Femur (tissue), 1 donor: ENCODE measurements at regions not wholly inside any gene's neighbourhood (a gene's known extent, or its start where the extent isn't known, plus 50 kb on each side); places are given as distances from the start of the nearest gene placed in this dataset.
"Not testable (repeated sequence)": the region's sequence is repeated elsewhere in the genome, so short reads cannot be mapped to it uniquely, and the experiment has no call there.

Experiments used
- DNase-seq: peaks from one replicate; pipeline ENCODE4 v3.0.0-alpha.2; 2017

DNA sequence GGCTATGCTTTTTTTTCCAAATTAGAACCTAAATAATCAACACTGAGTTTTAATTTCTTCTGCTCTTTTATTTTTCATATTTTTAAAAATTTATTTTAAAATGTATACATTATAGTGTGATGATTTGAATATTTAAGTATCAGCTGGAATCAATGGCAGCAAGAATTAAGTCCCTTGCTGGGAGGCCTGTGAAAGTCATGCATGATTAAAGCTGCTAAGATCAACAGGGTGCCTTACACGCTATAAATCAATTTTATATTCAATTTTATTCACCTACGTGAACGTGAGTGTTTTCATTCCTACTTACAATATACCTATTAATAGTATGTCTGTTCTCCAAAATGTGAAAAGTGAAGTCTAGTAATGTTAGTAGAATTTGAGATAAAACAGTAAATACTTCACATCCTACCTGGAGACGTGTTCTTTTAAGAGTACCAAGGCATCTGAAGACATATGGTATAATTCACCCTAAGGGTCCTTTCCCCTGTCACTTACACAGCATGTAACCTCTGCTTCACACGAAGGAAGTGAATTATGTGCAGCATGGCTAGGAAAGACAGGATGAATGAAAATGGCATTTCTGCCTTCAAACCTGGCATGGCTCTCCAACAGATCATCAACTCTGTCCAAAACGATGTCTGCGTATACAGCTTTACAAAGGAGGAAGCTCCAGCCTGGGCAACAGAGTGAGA lies 640.4 kb upstream of the ROBO1 start:
- no peak for DNase-seq

DNA sequence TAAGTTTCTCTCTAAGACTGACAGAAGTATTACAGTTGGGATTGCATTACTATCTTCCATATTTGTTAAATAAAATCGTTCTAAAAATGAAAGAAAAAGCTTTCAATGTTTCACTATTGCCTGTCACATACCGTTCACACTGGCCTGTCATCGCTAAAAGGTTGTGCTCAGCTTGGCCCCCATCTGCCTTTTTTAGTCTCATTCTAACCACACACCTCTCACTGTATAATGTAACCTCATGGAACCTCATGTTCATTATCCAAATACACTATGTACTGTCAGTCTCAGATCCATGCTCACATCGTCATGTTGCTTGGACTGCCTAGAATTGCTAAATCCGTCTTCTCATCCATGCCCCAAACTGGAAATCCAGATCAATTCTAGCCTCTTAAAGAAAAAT lies 637.8 kb upstream of the ROBO1 start:
- DNase-seq: no peak

DNA sequence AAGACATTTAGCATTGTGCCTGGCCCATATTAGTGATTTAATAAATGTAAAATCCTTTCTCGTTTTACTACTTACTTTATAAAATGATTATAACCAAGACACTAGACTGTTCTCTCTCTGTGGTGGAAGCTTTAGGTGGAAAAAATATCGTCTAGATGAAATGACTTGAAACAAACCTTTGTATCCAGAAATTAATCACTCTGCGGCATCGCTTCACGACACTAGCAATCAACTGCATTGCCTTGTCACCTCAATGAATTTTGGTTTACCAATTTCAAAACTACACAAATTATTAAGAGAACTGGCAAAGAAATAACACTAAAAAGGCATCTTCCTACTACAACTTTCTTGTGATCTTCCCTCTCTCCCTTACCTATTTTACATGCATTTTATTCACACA lies 627.2 kb upstream of the ROBO1 start:
- DNase-seq: no peak

DNA sequence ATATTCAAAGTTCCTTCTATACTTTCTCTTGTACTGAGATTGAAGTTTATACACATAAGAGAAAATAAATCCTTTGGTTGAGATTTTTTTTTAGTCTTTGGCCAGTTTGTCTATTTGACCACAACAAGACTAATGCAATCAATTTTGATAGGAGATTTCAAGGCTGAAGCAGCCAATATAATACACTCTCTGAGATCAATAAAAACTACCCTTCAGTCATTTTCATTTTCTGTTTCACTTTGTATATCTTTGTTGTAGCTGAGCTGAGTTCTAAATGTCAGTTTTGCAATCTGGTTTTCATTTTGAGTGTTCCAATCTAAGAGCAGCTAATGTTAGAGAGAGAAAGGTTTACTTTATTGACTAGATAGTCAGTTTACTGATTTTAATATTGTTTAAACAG lies 623.8 kb upstream of the ROBO1 start:
- DNase-seq: no peak

DNA sequence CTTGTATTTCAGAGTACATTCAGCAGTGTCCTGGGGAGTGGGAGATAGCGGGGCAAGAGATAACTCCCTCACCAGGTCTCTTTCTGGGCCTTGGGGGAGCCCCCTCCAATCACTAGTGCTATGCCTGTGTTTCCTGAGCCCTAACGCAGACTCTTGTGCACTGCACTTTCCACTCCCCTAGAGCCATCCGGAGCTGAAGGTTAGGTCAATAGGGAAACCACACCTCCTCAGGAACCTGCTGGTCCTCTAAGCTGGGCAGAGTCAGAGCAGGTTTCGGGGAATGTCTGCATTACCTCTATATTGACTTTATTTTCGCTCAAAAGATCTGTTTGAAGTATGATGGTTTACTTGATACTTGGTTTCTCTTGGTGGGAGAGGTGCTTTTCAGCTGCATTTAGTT lies 617.0 kb upstream of the ROBO1 start:
- no peak for DNase-seq

DNA sequence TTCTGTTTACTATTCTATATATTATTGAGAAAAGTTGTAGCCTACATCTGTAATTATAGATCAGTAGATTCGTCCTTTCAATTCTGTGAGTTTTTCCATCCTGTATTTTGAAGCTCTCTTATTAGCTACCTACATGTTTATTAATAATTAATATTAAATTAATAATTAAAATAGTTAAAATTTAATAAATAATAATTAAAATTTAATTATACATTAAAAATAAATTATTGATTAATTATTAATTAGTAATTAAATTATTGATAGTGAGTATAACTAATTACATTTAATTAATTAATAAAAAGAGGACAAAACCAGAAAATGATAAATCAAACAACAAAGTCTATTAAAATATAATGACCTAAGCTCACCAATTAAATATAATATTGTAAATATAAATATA lies 606.6 kb upstream of the ROBO1 start:
- DNase-seq: no peak

DNA sequence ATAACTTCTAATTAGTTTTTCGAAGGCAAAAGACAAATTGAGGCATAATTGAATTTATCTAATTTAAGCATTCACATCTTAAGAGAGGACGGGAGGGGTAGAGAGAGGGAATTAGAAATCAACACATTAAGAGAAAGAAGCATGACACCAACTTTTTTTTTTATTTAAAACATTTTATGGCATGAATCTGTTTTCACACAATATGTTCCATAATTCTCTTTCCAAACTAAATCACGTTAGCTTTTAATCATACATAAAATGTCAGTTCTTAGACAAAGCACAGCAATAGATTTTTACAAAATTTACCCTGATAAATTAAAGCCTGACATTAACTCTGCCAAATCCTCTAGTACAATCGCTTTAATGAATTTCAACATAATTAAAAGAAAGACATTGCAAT lies 600.8 kb upstream of the ROBO1 start:
- no peak for DNase-seq

DNA sequence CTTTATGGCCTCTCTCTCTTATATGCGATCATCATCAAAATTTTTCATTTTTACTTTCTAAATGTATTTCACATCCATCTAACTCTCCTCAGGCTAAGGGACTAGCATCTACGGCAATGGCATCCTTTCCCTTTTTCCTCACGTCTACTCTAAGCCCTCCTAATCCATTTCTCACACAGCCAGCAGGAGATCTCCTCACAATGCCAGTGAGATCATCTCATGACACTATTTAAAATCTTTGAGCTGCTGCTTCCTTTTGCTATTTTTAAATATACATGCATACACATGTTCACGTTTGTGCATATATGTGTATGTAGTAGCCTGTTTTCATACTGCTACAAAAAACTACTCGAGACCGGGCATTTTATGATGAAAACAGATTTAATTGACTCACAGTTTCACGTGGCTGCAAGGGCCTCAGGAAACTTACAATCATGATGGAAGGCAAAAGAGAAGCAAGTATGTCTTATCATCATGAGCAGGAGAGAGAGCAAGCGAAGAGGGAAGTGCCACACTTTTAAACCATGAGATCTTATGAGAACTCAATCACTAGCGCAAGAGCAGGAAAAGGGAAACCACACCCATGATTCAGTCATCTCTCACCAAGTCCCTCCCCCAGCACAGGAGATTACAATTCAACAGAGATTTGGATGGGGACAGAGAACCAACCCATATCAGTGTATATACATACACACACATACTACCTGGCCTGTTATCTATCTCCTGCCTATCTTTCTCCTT lies 599.2 kb upstream of the ROBO1 start:
- no peak for DNase-seq

DNA sequence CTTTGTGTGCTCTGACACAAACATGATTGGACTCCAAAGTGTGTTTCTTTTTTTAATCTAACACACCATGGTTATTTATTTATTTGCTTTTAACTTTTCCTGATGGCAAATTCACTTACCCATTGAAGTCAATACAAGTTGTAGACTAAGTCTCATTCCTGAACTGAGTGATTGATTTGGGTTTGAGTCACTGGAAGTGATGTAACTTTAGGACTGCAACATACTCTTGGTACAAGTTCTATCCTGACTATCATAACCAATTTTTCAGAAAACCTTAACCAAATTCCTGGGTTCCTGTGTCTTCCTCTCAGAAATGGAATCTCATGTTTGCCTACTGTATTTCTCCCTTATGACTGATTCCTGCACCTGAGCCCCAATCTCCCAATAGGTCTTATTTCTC lies 590.0 kb upstream of the ROBO1 start:
- no peak for DNase-seq

DNA sequence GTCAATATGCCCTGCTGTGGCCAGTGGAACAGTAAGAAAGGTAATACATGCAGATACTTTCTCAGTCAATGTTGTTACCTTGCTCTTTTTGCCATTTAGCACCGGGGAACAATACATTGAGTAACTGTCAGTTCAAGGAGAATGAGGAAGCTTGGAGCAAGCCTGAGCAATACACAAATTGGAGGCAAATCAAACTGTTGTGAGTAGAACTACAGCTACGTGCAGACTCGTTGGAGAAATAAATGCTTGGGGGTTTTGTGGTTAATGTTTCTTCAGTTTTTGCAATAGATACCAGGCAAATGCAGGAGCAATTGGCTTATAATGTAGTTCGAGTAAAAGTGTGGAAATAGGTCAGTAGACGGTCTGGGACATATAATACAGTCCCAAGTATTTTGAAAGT lies 587.3 kb upstream of the ROBO1 start:
- no peak for DNase-seq

DNA sequence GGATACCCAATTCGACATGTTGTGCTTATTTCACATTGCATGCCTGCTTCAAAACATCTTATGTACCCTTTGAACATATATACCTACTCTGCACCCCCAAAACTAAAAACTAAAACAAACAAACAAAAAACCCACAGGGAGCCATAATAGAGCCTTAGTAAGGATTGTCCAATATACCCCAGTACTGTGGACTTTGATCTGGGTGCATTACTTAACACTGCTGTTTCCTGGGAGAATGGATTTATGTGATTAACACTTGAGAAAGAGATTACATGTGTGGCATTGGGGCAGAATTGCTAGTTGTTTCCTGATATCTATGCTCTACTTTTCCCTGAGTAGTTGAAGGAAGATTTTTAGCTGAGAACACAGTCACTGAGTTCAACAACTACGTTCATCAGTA lies 583.4 kb upstream of the ROBO1 start:
- DNase-seq: no peak

DNA sequence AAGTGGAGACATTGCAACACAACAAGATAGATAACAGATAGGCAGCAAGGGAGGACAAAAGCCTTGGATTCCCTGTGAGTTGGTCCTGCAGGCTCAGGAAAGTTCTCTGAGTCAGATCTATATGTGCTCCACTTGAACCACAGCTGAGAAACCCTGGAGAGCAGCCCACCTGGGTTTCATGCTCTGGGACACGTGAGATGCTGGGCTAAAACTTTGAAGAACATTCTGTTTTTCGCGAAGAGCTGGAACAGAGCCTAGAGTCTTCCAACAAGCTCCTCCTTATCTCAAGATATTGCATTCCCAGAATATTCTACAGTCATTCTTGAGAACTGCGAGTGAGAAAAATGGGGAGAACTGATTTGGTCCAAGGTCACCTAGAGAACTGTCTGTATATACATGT lies 583.0 kb upstream of the ROBO1 start:
- no peak for DNase-seq

DNA sequence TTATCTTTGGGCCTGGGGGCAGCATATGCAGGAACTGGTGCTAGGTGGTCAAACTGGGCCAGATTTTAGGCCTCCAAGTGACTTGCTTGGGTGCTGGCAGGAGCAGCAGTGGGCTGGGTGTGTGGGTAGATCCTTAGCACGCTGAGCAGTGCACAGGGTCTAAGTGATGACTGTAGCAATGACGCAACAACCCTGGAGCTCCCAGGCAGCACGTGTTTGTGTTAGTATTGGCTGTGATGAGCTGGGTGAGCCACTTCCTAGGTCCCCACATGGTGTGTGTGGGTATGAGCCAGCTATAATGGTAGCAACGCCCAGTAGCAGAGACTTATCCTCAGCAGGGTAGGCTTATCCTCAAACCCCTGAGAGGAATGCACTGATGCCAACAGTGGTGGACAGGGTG lies 570.6 kb upstream of the ROBO1 start:
- no peak for DNase-seq

DNA sequence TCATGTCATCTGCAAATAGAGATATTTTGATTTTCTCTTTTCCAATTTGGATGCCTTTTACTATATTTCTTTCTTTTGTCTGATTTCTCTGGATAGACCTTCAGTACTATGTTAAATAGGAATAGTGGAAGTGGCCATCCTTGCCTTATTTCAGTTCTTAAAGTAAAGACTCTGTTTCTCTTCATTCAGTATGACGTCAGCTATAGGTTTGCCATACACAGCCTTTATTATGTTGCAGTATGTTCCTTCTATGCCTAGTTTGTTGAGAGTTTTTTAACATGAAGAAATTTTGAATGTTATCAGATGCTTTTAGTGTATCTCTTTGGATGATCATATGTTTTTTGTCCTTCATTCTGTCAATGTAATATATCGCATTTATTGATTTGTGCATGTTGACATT lies 566.7 kb upstream of the ROBO1 start:
- no peak for DNase-seq

DNA sequence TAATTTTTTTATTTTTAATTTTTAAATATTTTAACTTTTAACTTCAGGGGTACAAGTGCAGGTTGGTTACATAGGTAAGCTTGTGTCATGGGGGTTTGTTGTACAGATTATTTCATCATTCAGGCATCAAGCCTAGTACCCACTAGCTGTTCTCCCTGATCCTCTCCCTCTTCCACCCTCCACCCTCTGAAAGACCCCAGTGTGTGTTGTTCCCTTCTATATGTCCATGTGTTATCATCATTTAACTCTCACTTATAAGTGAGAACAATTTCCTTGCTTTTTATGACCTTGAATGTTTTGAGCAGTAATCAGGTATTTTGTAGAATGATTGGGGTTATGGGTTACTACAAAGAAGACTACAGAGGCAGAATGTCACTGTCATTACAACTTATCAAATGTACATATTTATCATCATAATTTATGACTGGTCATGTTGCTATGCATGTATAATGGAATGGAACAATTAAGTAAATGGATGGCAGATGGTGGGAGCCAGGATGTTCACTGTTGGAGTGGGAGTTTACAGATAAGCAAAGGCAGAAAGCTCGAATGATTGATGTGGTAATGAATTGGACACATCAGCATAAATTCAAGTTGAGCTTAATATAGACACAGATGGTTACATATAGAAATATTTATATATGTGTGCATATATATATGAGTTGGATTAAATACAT lies 563.8 kb upstream of the ROBO1 start:
- DNase-seq: no peak

DNA sequence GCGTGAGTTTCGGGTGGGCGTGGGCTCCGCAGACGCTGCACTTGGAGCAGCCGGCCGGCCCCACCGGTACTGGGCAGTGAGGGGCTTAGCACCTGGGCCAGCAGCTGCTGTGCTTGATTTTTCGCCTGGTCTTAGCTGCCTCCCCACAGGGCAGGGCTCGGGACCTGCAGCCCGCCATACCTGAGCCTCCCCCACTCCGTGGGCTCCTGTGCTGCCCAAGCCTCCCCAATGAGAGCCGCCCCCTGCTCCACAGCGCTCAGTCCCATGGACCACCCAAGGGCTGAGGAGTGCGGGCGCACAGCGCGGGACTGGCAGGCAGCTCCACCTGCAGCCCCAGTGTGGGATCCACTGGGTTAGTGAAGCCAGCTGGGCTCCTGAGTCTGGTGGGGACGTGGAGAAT lies 546.7 kb upstream of the ROBO1 start:
- not testable (repeated sequence) for DNase-seq

DNA sequence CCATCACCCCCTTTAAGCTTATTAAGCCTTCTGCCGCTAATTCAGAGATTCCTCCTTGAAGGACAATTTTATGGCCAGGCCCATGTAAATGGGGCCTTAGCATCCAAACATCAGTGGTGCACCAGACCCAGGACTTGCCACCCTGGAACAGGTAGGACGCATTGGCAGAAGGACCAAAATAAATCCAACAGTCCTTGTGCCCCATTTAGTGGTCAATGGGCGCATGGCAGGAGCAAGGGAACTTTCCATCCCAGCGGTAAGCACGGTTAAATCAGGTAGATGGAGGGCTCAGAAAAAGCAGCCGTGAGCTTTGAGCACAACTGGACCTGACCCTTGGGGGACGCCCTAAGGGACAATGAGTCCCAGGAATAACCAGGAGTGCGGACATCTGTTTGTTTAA lies 540.8 kb upstream of the ROBO1 start:
- DNase-seq: no peak

DNA sequence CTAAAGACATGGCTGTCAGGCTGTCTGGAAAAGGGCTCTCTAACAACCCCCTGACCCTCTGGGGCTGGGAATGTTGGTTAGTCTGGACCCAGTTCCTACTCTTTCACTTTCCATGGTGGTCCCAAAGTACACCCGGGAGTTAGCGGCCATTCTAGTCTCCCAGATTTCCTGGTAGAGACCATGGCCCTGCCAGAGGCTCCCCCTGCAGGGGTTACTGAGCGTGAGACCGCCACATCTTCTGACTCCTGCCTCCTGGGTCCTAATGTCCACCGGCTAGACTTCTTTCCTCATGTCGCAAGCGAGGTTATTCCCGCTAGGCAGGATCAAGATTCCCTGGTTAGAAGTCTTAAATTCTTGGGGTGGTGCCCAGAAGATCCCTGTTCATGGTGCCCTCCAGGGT lies 540.0 kb upstream of the ROBO1 start:
- DNase-seq: no peak

DNA sequence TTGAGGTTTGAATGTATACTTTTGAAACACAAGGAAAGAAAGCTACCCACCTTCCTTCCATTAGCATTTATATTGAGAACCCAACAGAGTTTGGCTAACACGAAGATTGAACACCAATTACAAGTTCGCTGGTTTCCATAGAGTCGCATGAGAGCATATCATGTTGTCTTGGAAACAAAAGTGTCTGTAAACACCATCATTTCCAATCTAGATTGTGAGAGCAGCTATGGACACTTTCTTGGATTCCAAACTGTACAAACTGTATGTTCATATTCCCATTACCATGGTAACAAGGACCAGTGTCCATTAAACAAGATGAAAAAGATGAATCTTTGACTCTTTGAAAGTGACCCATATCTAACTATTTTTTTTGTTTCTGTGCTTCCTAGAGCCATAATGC lies 529.9 kb upstream of the ROBO1 start:
- no peak for DNase-seq

DNA sequence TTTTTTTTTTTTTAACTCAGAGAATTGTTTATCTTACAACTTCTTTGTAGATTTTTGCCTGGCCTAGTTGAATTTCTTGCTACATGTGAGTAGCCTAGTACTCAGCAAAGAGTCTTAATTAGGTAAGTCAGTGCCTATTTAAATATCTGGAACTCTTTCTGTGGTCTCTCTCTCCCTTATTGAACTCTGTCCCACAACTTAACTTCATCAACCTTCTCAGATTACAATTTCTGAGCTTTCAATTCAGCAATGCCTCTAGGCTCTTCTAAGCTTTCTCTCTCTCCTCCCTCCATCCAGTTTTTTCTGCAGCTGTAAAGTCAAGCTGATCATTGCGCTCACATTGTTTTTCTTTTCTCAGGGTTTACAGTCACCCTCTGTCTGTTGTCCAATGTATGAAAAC lies 517.6 kb upstream of the ROBO1 start:
- no peak for DNase-seq

DNA sequence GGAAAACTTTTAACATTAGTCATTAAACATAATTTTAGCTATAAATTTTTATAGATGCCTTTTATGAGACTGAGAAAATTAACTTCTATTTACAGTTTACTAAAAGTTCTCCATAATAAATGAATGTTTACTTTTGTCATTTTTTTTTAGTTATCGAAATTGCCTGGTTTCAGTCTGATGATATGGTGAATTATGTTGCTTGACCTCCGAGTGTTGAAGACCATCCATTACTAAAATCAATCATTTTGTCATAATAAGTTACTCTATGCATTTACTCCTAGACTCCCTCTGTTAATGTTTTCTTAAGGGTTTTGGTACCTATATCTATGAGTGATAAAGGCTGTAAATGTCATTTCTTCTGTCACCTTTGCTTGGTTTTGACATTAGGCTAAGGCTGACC lies 516.0 kb upstream of the ROBO1 start:
- DNase-seq: no peak

DNA sequence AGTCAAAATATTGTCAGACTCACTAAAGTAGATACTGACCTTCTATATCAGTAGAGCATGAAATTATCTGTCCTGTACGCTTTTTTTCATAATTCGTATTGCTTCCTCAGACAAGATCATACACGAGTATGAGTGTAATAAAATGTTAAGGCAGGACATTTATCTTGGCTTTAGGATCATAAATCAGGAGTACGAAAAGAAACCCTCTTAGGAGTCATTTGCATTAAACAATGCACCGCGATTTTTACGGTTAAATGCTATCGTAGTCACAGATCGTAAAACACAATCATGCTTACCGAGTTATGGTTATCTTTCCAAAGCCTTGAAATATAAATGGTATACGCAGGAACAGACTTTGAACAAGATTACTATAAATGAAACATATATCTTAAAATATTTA lies 510.3 kb upstream of the ROBO1 start:
- DNase-seq: no peak

DNA sequence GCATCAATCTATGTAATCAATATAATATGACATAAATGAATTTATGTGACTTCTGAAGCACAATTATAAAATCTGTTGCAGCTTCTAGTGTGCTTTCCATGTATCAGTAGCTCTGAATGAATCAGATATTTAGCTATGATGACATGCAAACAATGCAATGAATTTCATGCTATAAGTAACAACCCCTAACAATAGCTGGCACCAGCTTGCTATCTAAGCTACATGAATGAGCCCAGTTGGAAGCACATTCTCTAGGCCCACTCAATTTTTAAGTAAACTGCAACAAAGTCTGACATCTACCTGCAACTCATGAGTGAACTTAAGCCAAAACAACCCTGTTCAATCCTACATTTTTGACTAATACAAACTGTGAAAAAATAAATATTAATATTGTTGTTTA lies 507.3 kb upstream of the ROBO1 start:
- no peak for DNase-seq

DNA sequence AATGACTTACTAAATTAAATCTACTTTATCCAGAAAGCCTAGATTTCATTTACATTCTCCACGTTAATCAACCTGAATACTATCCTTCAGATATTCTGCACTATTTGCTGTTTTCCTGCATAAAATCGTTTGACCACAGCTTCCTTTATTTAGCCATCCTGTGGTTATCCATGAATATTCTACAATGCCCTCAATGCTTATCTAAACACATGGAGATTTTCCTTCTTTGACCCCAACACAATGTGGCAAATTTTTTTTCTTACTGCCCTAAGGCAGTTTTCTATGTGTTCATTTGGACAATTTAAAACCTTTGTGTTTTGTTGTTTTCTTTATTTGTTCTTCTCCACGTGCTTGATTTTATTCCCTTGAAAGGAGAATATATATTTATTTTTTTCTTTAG lies 495.5 kb upstream of the ROBO1 start:
- DNase-seq: no peak

DNA sequence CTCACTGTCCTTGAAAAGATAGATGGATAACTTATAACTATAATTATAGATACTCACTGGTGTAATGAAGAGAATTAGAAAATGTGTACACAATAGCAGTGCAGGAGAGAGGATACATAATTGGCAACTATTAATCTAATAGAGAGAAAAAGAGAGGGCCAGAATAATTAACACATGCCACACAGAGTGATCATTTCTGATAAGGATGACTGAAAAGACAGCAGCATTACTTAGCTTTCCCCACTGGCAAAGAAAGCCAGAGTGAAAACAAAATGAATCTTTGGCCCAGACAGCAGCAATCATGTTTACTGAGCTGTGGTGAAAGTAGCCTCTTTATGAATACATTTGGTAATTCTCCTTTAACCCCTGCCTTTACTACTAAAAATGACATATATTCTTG lies 493.3 kb upstream of the ROBO1 start:
- no peak for DNase-seq
